Neural cell (in vitro differentiated cells): ENCODE measurements at regions not wholly inside any gene's neighbourhood (a gene's known extent, or its start where the extent isn't known, plus 50 kb on each side); places are given as distances from the start of the nearest gene placed in this dataset.

Source experiments
- CTCF ChIP-seq: fragments of 450-650 bp; IDR thresholded peaks from 2 replicates; pipeline ENCODE4 v1.5.1; 2014; ENCODE audit warnings: antibody characterized with exemption, mild to moderate bottlenecking, moderate library complexity; ENCODE audit not compliant: poor library complexity, severe bottlenecking
- EP300 ChIP-seq: fragments of 450-650 bp; conservative IDR thresholded peaks from 2 replicates; pipeline ENCODE4 v1.6.1; 2014; ENCODE audit warnings: antibody characterized with exemption, mild to moderate bottlenecking, moderate library complexity; ENCODE audit not compliant: poor library complexity, severe bottlenecking
- EZH2 ChIP-seq: fragments of 200-600, 300-800 bp; shearing (Covaris generic), sonication (generic); IDR thresholded peaks from 2 replicates; pipeline ENCODE4 v1.6.1; 2014; ENCODE audit warnings: antibody characterized with exemption, low read length, borderline replicate concordance, mild to moderate bottlenecking; ENCODE audit not compliant: insufficient read depth, poor library complexity, severe bottlenecking
- MXI1 ChIP-seq: fragments of 450-650 bp; conservative IDR thresholded peaks from 2 replicates; pipeline ENCODE4 v1.6.1; 2014; ENCODE audit warnings: antibody characterized with exemption, mild to moderate bottlenecking; ENCODE audit not compliant: poor library complexity, severe bottlenecking
- POLR2AphosphoS5 ChIP-seq: IDR thresholded peaks from 2 replicates; pipeline ENCODE4 v1.6.1; 2012
- RAD21 ChIP-seq: fragments of 450-650 bp; conservative IDR thresholded peaks from 2 replicates; pipeline ENCODE4 v1.6.1; 2014; ENCODE audit warnings: antibody characterized with exemption, mild to moderate bottlenecking, moderate library complexity
- SMC3 ChIP-seq: fragments of 450-650 bp; conservative IDR thresholded peaks from 2 replicates; pipeline ENCODE4 v1.6.1; 2014; ENCODE audit warnings: antibody characterized with exemption, mild to moderate bottlenecking, moderate library complexity; ENCODE audit not compliant: poor library complexity
- TAF1 ChIP-seq: IDR thresholded peaks from 2 replicates; pipeline ENCODE4 v1.6.1; 2012; ENCODE audit warnings: low read depth
- TF ChIP-seq, protein P1 (sequence below): IDR thresholded peaks from 2 replicates; pipeline ENCODE4 v1.6.1; 2012; ENCODE audit warnings: borderline replicate concordance

- no peak for TF ChIP-seq CTCF
- TF ChIP-seq EP300, result no peak
- TF ChIP-seq RAD21, result no peak
- no peak for TF ChIP-seq EZH2
- no peak for TF ChIP-seq POLR2AphosphoS5
- TF ChIP-seq, protein P1, sequence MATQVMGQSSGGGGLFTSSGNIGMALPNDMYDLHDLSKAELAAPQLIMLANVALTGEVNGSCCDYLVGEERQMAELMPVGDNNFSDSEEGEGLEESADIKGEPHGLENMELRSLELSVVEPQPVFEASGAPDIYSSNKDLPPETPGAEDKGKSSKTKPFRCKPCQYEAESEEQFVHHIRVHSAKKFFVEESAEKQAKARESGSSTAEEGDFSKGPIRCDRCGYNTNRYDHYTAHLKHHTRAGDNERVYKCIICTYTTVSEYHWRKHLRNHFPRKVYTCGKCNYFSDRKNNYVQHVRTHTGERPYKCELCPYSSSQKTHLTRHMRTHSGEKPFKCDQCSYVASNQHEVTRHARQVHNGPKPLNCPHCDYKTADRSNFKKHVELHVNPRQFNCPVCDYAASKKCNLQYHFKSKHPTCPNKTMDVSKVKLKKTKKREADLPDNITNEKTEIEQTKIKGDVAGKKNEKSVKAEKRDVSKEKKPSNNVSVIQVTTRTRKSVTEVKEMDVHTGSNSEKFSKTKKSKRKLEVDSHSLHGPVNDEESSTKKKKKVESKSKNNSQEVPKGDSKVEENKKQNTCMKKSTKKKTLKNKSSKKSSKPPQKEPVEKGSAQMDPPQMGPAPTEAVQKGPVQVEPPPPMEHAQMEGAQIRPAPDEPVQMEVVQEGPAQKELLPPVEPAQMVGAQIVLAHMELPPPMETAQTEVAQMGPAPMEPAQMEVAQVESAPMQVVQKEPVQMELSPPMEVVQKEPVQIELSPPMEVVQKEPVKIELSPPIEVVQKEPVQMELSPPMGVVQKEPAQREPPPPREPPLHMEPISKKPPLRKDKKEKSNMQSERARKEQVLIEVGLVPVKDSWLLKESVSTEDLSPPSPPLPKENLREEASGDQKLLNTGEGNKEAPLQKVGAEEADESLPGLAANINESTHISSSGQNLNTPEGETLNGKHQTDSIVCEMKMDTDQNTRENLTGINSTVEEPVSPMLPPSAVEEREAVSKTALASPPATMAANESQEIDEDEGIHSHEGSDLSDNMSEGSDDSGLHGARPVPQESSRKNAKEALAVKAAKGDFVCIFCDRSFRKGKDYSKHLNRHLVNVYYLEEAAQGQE, result no peak
- TF ChIP-seq TAF1, result no peak
- no peak for TF ChIP-seq SMC3
- TF ChIP-seq MXI1, result no peak
Observed at GRCh38 chr6:1178590-1178989, 133.3 kb upstream of the FOXQ1 start.
